Liver (tissue), 3 donors: ENCODE measurements at regions not wholly inside any gene's neighbourhood (a gene's known extent, or its start where the extent isn't known, plus 50 kb on each side); places are given as distances from the start of the nearest gene placed in this dataset.

Experiments
- CTCF ChIP-seq: fragments of 150-350 bp; IDR thresholded peaks from 2 replicates; pipeline ENCODE4 v1.5.1; 2017; ENCODE audit warnings: improper control_type of control experiment, low read depth, low read length; ENCODE audit not compliant: missing input control
- EGR1 ChIP-seq, 2 donors: IDR thresholded peaks; 2 replicates each; pipeline ENCODE4 v1.6.1; 2016 to 2018; ENCODE audit warnings: antibody characterized with exemption in 2 of 2, low read depth in 2 of 2
- HNF4A ChIP-seq, 2 donors: conservative IDR thresholded peaks; 2 replicates each; pipeline ENCODE4 v1.6.1; 2016; ENCODE audit warnings: antibody characterized with exemption in 2 of 2, mild to moderate bottlenecking in 2 of 2
- JUND ChIP-seq, 2 donors: IDR thresholded peaks; 2 replicates each; pipeline ENCODE4 v1.6.1; 2016; ENCODE audit warnings: antibody characterized with exemption in 2 of 2
- RAD21 ChIP-seq, 2 donors: IDR thresholded peaks; 2 replicates each; pipeline ENCODE4 v1.6.1; 2016; ENCODE audit warnings: antibody characterized with exemption in 2 of 2, mild to moderate bottlenecking in 2 of 2
- RXRA ChIP-seq, 2 donors: IDR thresholded peaks; 2 replicates each; pipeline ENCODE4 v1.6.1; 2017 to 2018; ENCODE audit warnings: antibody characterized with exemption in 2 of 2, mild to moderate bottlenecking in 1 of 2
- SP1 ChIP-seq: IDR thresholded peaks from 2 replicates; pipeline ENCODE4 v1.6.1; 2018; ENCODE audit warnings: antibody characterized with exemption, mild to moderate bottlenecking
- TAF1 ChIP-seq: conservative IDR thresholded peaks from 2 replicates; pipeline ENCODE4 v1.6.1; 2016; ENCODE audit warnings: antibody characterized with exemption, mild to moderate bottlenecking
- YY1 ChIP-seq: IDR thresholded peaks from 2 replicates; pipeline ENCODE4 v1.6.1; 2016; ENCODE audit warnings: antibody characterized with exemption, mild to moderate bottlenecking
- ZBTB33 ChIP-seq: IDR thresholded peaks from 2 replicates; pipeline ENCODE4 v1.6.1; 2016; ENCODE audit warnings: antibody characterized with exemption
- TF ChIP-seq, protein P1 (sequence below): IDR thresholded peaks from 2 replicates; pipeline ENCODE4 v1.6.1; 2016; ENCODE audit warnings: antibody characterized with exemption
- TF ChIP-seq, protein P2 (sequence below): IDR thresholded peaks from 2 replicates; pipeline ENCODE4 v1.6.1; 2016; ENCODE audit warnings: antibody characterized with exemption
- donor health status: healthy.
- donor health status: healthy.

DNA sequence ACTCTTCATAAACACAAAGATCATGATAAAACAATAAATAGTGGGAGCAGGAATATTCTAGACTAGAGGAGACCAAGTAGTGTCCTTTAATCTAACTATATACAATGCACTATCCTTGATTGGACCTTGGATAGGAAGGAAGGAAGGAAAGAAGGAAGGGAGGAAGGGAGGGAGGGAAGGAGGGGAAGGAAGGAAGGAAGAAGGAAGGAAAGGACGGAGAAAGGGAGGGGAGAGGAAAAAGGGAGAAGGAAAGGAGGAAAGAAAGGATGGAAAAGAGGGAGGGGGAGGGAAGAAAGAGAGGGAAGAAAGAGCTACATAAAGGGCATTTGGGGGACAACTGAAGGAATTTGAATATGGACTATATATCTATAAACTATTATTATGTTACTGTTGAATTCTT lies 95.0 kb upstream of the SMARCAD1 start:
- TF ChIP-seq TAF1 (no peak), YY1 (no peak), ZBTB33 (no peak), CTCF (no peak), RAD21 (IDR thresholded peaks at IDR 0.05) (no peak), JUND (IDR thresholded peaks at IDR 0.05) (no peak), HNF4A (conservative IDR thresholded peaks at IDR 0.05) (no peak), RXRA (IDR thresholded peaks at IDR 0.05) (no peak), EGR1 (IDR thresholded peaks at IDR 0.05; ENCODE audit: low read depth in 2 of 2) (no peak), SP1 (no peak)
- TF ChIP-seq, protein P1, sequence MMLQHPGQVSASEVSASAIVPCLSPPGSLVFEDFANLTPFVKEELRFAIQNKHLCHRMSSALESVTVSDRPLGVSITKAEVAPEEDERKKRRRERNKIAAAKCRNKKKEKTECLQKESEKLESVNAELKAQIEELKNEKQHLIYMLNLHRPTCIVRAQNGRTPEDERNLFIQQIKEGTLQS, result no peak
- TF ChIP-seq, protein P2, sequence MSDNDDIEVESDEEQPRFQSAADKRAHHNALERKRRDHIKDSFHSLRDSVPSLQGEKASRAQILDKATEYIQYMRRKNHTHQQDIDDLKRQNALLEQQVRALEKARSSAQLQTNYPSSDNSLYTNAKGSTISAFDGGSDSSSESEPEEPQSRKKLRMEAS, result no peak
